NOMO-1 treated with DMSO at 0.1 percent for 48 hours (cell line): ENCODE measurements at regions not wholly inside any gene's neighbourhood (a gene's known extent, or its start where the extent isn't known, plus 50 kb on each side); places are given as distances from the start of the nearest gene placed in this dataset.

Experiments
- DNase-seq: peaks from one replicate; lab custom pipeline; 2025; ENCODE audit not compliant: unreplicated experiment; lab: John Stamatoyannopoulos, UW

DNA sequence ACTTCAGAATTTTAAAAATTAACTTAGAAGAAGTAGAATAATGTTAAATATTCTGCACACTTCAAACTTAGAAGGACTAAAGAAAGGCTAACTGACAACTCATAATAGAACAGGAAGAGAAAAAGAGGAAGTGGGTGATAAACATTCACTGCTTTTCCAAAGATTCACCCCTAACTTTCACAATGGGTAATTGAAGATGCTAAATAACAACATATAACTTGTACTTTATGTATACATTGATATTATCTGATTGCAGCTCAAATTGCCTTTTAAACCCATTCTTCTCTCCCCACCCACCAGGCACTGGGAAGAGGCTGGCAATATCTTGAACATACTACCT, 376.6 kb downstream of the EFNA5 start:
- DNase-seq = peak; percentile 87

DNA sequence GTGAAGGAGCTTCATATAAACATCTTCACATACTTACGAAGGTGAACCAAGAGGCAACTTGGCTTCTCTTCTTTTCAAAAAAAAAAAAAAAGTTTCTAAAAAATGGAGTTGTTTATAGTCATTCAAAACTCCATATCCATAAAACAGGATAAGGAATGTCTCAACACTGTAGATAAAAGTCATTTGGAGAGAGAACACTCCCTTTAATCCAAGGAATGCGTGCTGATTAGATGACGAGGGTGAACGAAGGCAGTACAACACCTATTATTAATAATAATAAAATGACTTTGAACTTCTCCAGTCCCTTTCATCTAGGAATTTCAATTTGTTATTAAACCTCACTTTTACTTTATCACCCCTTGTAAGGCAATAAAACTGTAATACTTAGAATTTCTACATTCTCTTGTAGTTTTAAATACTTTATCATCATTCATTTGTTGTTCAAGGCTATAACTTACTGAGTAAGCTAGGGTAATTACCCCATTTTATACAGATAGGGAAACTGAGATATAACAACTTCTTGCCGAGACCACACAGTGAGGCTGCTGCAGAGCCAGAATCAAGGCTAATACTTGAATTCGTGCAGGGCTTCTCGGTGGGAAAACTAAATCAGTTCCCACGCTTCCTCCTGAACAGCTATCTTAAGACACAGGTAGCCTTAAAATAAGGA, 377.1 kb downstream of the EFNA5 start:
- no peak for DNase-seq

DNA sequence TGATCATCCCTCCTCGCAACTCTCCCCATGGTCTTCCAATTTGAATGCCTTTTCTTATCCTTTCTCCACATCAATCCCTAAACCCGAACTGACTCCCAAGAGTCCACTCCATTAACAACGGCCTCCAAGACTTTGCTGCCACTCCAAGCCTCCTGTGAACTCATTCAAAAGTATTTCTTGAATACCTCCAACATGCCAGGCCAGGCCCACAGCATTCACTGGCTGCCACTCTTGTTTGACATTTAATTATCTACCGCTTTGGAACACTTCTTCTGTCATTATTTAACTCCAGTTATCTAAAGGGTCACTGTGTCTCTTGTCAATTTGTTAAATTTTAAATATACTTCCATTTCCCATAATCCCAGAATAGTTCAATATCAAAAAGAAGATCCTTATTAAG, 378.9 kb downstream of the EFNA5 start:
- DNase-seq = no peak

DNA sequence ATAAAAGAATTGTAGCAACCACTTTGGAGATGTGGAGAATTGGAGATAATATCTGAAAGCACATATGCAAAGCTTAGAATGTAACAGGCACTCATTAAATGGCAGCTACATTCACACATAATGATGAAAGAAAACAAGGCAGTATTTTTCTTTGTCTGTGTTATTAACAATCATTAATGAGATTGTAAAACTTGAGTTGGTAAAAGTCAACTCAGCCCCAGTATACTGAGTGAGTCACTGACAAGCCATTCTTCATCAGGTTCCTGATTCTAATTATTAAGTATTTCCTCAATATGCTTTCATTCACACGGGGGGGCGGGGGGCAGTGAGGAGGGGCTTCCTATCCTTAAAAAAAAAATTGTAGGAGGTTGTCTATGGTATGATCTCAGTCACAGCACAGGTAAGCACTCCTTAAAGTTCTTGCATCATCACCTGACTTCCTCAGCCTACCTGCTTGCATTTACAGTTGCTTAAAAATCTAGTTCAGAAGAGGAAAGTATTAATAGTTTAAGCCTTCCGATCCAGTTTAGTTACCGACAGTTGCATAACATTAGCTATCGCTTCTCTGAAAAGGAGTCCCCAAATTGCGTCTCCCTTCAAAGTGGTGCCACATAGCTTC, 379.8 kb downstream of the EFNA5 start:
- no peak for DNase-seq

DNA sequence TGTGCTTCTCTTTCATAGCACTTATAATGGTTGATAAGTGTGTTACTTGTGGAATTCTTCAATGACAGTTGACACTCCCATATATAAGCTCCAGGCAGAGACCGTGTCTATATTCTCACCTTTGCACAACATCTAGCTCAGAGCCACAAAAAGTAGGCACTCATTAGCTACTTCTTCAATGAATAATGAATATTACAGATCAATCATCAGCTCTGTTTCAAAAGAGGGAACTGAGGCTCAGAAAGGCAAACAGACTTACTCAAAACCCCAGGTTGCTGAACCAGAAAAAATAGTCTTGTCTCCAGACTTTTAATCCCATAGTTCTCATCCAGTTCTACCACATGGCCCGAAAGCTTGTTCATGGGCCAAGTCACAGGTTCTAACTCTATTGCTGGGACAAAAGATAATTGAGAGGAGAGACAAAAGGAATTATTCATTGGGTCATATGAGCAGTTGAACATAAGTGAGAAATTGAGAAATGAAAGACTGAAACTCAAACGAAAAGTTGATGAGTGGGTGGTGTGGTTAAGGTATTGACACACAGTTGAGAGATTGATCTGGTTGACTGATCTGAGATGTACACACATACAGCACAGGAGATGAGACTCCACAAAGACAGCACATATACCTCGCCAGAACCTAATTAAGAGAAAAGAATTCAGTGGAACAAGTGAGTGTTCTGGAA, 381.6 kb downstream of the EFNA5 start:
- no peak for DNase-seq

DNA sequence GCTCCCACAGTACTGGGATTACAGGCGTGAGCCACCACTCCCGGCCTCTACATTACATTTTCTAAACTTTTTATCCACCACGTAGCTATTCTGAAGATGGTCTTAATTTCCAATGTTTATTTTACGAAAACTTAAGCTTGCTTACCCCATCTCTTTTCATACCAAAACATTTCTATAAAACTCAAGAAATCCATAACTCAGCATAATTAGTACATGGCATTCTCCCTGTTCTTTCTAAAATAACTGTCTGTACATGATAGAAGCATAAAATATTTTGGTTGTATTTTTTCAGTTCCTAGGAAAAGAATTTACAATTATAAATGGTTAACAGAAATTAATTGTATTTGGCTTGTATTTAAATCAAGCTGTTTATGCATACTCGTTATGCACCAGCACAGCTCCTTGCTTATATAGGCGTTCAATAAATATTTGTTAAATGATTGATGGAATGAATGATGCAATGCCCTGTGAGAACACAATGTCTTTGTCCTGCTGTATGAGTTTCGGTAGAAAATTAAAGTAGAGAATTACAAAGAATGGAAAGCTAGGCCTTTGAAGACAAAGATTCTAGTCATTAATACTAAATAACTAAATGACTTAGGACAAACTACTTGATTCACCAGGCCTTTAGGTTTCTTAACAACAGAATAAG, 384.2 kb downstream of the EFNA5 start:
- no peak for DNase-seq

DNA sequence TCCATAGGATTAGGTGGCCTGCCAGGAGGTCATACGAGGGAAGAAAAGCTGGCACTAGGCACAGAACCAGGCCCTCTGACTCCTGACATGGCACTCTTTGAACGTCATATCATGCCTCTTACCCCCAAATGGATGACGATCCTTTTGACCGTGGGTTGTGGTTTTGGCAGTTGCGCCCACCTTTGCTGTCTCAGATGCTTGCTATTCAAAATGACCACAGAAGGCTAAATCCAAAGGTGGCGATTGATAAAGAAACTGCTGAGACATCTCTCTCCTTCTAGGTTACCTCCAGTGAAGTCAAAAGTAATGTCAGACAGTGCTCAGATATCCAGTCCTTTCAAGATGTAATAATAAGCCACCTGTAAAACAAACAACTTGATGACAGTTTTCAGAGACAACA, 385.0 kb downstream of the EFNA5 start:
- no peak for DNase-seq

DNA sequence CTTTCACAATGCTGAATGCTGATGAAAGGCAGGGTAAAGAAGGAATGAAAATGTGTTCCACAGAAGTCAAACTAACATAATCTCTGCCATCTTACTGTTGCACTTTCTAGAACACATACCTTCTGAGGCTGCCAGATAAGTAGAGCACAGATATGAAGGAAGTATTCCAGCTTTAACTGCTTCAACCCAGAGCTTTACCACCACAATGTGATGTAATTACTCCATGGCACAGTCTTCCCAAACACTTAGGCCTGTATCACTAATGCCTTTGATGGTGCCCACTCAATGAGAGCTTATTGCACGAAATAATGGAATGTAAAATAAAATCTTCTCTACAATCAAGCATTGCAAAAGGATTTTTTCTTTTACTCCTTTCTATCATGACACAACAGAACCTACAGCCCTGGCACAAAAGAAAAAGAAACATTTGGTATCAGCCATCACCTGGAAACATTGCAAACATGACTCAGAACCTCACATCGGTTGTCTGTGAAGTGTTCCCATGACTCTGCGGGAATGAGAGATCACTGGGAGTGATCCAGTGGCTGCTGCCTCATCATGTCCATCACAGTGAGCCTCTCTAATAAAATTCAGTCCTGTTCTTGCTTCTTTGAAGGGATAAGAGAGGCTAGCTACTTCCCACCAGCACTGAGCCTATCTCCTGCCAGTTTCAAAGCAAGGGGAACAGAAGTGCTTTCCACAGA, 385.8 kb downstream of the EFNA5 start:
- DNase-seq = no peak

DNA sequence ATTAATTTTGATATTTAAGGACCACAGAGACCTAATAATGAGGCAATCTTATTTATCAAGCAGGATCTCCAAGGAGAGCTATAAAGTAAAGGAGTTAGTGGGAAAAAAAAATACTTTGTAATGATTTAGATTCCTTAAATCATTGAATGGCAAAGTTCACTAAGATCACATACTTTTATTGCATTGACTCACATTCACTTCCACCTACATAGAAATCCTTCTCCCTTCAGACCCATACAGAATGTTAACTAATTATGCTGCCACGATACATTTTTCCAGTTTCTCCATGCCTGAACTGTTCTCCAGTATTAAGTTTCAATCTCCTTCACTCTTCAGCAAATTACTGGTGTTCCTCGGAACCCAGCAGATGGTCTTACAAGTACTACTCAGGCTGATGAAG, 388.7 kb downstream of the EFNA5 start:
- DNase-seq = no peak

DNA sequence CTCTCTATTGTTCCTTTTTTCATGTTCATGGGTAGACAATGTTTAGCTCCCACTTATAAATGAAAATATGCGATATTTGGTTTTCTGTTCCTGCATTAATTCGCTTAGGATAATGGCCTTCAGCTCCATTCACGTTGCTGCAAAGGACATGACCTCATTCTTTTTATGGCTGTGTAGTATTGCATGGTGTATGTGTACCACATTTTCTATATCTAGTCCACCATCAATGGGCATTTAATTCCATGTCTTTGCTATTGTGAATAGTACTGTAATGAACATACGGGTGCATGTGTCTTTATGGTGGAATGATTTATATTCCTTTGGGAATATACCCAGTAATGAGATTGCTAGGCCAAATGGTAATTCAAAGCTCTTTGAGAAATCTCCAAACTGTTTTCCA, 392.0 kb downstream of the EFNA5 start:
- no peak for DNase-seq

DNA sequence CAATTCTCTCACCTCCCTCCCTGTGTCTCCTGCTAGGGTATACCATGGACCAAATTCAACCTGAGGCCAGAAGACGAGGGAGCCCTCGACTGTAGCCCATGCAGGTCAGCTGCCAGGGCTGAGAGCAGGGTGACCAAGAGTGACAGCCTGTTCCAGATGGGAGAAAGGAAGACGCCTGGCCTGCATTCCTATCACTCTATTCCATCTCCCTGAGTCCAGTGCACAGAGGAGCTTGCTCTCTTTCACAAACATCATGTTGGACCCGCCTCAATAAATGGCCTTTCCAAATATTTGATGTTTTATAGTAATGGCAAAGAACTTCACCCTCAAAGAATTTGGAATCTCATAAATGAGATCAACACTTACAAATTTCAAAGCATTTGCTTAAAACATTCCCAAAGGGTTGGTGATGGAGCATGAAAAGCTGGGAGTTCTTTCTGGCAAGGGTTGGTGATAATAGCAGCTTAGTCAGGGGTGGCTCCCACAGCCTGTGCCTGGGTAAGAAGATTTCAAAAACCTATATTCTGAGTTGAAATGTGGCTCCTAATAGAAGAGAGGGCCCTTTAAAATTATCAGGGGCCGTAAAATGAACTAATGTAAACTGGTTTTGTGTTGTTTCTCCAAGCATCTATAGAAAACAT, 393.1 kb downstream of the EFNA5 start:
- no peak for DNase-seq

DNA sequence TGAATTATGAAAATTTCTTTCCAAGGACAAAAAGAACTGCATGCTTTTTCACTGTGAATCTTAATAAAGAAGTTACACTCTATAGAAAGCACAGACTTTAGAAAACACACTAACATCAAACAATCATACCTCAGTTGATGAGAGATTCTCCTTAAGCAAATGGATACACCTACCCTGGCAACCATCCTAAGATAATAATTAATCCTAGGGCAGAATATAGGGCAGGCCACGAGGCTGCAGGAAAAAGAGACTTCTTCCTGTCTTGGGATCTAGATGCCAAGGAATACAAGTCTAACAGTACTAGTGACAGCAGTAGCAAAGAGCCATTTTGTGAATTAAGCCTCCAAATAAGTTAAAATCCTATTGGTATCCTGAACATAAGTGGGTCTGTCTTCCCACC, 395.4 kb downstream of the EFNA5 start:
- no peak for DNase-seq

DNA sequence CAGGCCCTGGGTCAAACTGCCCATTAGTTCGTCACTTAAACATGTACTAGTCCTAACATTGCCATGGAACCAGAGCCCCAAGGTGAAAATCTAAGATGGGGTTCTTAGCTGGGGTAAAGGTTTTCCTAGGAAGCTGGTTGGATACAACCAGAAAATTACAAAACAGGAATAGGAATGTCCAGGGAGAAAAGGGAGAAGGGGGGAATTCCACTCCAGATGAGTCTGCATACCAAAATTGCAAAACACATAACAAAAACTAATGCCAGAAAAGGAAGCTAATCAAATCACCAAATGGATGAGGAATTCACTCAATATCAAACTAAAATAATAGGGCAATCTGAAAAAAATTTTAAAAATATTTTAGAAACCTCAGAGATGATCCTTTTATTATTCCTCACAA, 396.2 kb downstream of the EFNA5 start:
- no peak for DNase-seq

DNA sequence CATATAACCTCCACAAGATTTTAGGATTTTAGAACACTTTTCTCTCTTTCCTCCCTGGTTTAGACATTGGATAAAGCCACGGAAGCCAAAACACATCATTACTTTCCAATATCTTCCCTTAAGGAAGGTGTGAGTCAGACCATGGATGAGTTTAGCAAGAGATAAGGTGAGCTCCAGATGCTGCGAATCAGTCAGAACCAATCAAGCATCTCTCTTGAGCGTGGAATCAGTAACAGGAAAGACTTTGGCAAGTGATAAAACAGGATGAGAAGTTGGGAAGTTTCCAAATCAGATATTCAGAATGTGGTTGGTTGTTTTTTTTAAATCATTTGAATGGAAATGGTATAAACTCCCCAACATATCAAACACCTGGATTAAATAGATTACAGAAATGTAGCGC, 397.8 kb downstream of the EFNA5 start:
- no peak for DNase-seq

DNA sequence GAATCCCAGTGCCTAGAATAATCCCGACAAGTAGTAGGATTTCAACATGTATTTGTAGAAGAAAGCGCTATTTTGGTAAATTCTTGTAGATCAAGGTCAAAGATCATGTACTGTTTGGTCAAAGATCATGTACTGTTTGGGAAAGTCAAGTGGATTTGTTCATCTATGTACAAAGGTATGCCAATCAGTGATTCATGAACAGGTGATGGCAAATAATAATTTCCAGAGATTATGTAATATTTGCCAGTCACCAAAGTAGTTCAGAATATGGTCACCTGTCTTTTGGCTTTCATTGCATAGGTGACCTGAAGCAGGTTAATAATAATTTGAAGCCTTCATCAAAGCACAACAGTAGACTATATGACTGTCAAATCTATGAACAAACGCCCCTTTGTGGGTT, 398.2 kb downstream of the EFNA5 start:
- no peak for DNase-seq

DNA sequence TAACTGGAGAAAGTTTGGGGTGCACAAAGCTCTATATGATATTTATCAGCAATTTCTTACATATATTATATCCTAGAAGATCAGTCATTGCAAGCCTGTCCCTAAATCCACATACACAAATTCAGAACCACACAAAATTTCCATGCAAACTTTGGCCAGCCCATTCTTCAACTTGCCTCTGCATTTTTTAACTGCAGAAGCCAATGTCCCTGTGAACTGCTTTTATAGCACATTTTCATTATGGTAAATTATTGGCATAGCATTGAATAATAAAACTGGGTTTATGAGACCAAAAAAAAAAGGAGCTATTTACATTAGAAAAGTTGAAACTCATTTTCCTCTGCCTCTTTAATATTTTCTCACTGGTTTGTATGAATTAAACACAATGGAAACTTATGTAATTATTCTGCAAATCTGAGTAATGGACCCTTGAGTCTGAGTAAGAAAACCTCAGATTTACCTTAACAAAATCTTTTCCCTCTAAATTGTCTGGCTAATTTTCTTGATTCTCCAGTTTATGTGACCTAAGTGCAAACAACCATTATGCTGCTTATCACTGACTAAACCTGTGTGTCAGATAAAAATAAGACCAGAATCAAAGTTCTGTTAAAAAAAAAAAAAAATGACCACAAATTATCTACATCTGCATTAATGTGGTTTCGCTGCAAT, 398.9 kb downstream of the EFNA5 start:
- no peak for DNase-seq

DNA sequence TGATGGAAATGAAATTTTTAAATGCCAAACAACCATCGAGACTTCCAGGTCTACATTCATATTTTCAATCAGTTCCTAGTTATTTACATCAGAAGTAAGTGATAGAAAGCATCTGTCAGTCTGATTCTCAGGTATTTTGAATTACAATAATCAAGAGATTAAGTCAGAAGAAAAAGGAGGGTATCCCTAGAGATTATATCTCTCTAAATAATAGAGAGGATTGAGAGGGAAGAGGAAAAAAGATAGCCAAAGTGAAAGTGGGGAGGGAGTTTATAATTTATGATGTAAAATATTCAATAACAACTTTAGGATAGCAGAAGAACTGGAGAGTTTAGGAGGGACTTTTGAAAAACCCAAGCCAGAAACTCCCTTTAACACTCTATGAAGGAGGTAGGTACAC, 400.2 kb downstream of the EFNA5 start:
- DNase-seq = no peak

DNA sequence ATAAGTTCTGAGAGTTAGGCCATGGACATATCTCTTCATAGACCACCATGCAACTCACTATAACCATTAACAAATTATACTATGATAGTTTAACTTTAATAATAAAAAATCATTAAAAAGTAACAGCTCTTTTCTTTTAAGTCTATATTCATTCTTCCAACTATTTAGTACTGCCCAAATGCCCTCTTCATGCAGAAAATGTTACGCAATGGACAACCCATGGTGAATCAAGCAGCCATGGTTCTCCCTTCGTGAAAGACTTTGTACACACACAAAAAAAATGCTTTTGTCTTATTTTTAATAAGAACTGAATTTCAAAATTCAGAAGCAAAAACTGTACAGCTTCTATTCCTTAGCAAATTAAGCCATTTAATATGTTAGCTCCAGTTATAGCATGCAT, 401.1 kb downstream of the EFNA5 start:
- DNase-seq = no peak

DNA sequence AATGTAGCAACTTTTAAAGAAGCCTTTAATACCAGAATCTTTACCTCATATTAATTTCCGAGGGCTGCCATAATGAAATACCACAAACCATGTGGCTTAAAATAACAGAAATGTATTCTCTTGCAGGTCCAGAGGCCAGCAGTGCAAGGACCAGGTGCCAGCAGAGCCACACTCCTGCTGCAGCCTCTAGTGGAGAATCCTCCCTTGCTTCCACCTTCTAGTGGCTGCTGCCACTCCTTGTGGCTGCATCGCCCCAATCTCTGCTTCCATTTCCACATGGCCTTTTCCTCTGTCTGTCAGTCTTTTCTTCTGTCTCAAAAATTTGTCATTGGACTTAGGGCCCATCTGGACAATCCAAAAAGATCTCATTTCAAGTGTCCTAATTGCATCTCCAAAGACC, 401.5 kb downstream of the EFNA5 start:
- DNase-seq = no peak

DNA sequence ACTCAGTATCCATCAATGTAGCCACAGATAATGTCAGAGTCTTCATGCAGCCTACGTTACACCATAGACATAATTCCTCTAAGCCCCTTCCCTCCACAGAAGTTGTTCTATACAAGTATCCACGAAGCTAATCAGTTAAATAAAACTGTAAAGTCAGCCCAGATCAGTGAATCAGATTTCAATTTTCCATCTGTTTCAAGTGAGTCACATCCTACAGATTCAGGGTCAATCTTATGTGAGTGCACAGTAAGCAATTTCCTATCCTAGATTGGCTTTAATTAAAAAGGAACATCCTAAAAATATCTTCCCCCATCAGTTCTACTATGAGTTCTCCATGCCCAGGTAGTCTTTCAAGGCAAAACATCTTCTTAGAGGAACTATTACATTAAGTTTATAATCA, 402.5 kb downstream of the EFNA5 start:
- DNase-seq = no peak

DNA sequence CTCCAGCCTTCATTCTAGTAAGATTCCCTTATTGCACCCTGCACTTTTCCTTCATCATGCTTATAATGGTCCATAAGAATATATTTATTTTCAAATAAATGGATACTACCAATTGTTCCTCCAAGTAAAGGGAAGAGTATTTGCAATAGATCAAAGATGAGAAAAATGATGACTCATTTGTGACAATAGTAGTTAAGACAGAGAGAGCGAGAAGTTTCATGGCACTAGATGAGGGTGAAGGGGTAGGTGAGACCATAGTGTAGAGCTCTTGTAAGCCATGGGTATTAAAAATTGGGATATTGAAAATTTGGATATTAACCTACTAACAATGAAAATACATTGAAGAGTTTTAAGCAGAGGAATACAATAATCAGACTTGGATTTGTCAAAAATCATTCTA, 404.6 kb downstream of the EFNA5 start:
- no peak for DNase-seq
